ENCODE measurements at regions not wholly inside any gene's neighbourhood (a gene's known extent, or its start where the extent isn't known, plus 50 kb on each side); places are given as distances from the start of the nearest gene placed in this dataset.
"Not testable (repeated sequence)": the region's sequence is repeated elsewhere in the genome, so short reads cannot be mapped to it uniquely, and the experiment has no call there.

GRCh38 chr12:31220633-31221550, 105.1 kb downstream of the SINHCAF start:
- no peaks in the 10 kb centered on the region for H3K36me3 ChIP-seq
- no peaks in the 10 kb centered on the region for H3K4me1 ChIP-seq
- DNase-seq (ENCODE audit: low spot score in 2 of 2): no peak
- intact Hi-C loops (cut with DNase I; ENCODE audit: low total_unique reads): no loop called here
- no peaks in the 10 kb centered on the region for H3K9me3 ChIP-seq
- no peaks in the 10 kb centered on the region for H3K27me3 ChIP-seq
- H3K27ac ChIP-seq: no peak overlapping the region
- TF ChIP-seq CTCF (IDR thresholded peaks at IDR 0.05) (no peak), POLR2A (IDR thresholded peaks at IDR 0.05) (no peak), POLR2AphosphoS5 (IDR thresholded peaks at IDR 0.05) (no peak)
- no peak overlapping the region for H3K4me3 ChIP-seq

DNA sequence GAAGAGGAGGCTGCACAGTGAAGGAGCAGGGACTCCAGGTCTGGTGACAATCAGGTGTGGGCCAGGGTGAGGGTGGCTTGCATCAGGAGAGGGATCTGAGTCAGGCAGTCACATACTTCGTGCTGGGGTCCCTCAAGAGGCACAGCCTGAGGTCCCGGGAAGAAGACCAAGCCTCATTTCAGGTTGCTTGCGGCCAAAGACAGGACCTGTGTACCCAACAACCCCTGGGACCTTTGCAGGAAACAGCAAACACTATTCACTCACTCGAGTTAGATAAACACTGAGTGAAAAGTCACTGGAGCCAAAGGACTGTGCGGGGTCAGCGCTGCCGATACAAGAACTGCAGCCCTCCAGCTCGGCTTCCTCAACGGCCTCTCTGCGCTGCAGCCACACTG, 104.4 kb downstream of the SINHCAF start:
- Histone ChIP-seq H3K4me3 (no peak overlapping the region), H3K27ac (no peak overlapping the region), H3K27me3 (no peaks in the 10 kb centered on the region), H3K9me3 (no peaks in the 10 kb centered on the region), H3K4me1 (no peaks in the 10 kb centered on the region), H3K36me3 (no peaks in the 10 kb centered on the region)
- no peak for DNase-seq (ENCODE audit: low spot score in 2 of 2)
- intact Hi-C loops (cut with DNase I; ENCODE audit: low total_unique reads): no loop called here
- TF ChIP-seq POLR2AphosphoS5 (IDR thresholded peaks at IDR 0.05) (no peak), CTCF (IDR thresholded peaks at IDR 0.05) (no peak), POLR2A (IDR thresholded peaks at IDR 0.05) (no peak)

DNA sequence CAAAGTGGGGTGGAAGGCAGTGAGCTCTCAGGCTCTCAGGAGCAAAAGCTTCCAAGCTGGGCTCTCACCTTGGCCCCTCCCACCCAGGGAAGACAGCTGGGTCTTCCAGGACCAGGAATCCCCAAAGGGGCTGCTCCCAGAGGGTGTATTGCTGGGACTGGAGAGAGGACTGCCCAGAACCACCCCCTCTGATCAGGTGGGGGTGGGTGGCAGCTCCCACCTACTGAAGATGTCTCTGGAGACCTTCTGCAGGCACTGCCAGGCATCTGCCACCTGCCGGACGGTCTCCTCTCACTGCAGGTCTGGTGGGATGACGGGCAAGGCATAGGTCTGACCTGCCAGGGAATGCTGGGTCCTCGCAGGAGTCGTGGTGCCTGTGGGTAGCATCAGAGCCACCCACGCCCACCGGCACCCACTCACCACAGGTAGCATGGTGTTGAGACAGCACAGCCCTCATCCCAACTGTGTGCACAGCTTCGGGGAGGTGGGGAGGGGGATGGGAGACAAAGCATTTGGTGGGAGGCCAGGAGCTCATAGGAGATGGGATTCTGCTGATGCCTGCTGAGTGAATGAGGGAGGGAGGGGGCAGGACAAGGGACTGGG, 103.2 kb downstream of the SINHCAF start:
- Histone ChIP-seq H3K9me3 (no peaks in the 10 kb centered on the region), H3K36me3 (no peaks in the 10 kb centered on the region), H3K27ac (no peak overlapping the region), H3K4me1 (no peaks in the 10 kb centered on the region), H3K4me3 (no peak overlapping the region), H3K27me3 (no peaks in the 10 kb centered on the region)
- DNase-seq (ENCODE audit: low spot score in 2 of 2): no peak
- intact Hi-C loops (cut with DNase I; ENCODE audit: low total_unique reads): no loop called here
- TF ChIP-seq POLR2A (IDR thresholded peaks at IDR 0.05): no peak
- TF ChIP-seq CTCF (IDR thresholded peaks at IDR 0.05): no peak
- TF ChIP-seq POLR2AphosphoS5 (IDR thresholded peaks at IDR 0.05): no peak

DNA sequence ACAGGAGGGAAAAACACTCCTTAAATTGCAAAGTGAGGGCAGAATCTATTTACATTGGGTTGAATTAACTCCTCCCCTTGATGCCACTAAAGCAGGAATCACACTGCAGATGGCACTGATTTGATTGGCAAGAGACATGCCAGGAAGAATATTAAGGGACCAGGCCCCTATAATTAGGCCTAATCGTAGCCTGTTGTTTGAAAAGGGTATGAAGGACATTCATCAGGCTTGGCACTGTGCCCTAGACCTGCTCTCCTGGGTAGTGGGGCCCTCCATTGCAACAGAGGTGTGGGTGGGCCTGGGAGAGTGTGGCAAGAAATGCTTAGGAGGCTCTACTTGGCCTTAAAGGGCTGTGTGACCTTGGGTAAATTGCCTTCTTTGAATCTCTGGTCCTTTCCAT, 102.3 kb downstream of the SINHCAF start:
- H3K4me3 ChIP-seq; intact Hi-C loops (cut with DNase I; ENCODE audit: low total_unique reads); H3K27me3 ChIP-seq; DNase-seq (ENCODE audit: low spot score in 2 of 2); H3K36me3 ChIP-seq; H3K9me3 ChIP-seq; H3K27ac ChIP-seq; H3K4me1 ChIP-seq: not testable (repeated sequence)

DNA sequence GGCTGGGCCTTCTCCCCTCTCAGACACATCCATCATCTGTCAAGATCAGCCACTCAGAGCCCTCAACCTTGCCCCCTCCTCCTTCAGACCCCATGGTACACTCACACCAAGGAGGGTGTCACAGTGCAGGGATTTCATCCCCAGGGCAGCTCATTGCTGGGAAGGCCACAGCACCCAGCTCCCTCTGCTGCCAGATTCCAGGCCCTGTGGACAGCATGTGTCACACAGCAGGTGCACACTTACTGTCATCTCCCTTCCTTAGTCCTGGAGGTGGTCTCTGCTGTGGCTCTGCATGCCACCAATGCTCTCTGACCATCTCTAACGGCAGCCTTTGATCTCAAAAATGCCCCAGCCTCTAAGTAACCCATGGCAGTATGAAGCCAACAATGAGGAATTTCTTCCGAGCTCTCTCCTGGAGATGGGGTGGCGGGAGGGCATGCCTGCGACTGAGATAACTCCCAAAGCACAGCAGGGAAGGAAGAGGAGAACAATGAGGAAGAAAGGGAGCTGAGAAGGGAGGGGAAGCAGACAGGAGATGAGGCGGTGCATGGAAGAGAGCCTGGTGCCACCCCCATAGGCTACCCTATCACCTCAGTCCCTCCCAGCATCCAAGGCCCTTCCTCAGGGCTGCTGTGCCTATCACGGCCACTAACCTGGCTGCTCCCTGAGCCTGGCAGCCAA, 101.0 kb downstream of the SINHCAF start:
- Histone ChIP-seq H3K4me3 (no peak overlapping the region), H3K36me3 (no peaks in the 10 kb centered on the region), H3K4me1 (no peaks in the 10 kb centered on the region), H3K27ac (no peak overlapping the region), H3K27me3 (no peaks in the 10 kb centered on the region), H3K9me3 (no peaks in the 10 kb centered on the region)
- TF ChIP-seq CTCF (IDR thresholded peaks at IDR 0.05) (no peak), POLR2AphosphoS5 (IDR thresholded peaks at IDR 0.05) (no peak), POLR2A (IDR thresholded peaks at IDR 0.05) (no peak)
- intact Hi-C loops (cut with DNase I; ENCODE audit: low total_unique reads): no loop called here
- no peak for DNase-seq (ENCODE audit: low spot score in 2 of 2)
